K562 (cell line): ENCODE measurements at regions not wholly inside any gene's neighbourhood (a gene's known extent, or its start where the extent isn't known, plus 50 kb on each side); places are given as distances from the start of the nearest gene placed in this dataset.

Source experiments
- ATAC-seq: fragments of 200-7000 bp; cut with Tn5 transposase; 3 replicates; pipeline ENCODE4 v1.9.1; 2020; ENCODE audit warnings: moderate library complexity
- BruUV-seq: library from RNA; stranded (reverse); fragments of 400-500 nt; replicated peaks from 2 replicates; lab custom pipeline; 2021; lab: Mats Ljungman, UMichigan
- CTCF ChIA-PET: fragments of 300-600 bp; formaldehyde crosslinking; extraction: SDS; loops from one replicate; lab custom pipeline; 2021; ENCODE audit warnings: low intra/inter-chr PET ratio; lab: Yijun Ruan, JAX
- POLR2A ChIA-PET: fragments of 300-600, 350-650 bp; sonication (Branson Sonifier 250); formaldehyde crosslinking; extraction: SDS; loops from one replicate; lab custom pipeline; 2021; ENCODE audit warnings: antibody characterized with exemption, inconsistent platforms; lab: Yijun Ruan, JAX
- DNase-seq, 4 experiments: peaks; one replicate each; pipeline versions ENCODE4 v3.0.0 to v3.0.0-alpha.2; 2011 to 2018; ENCODE audit warnings: low spot score in 3 of 4, mixed read lengths in 3 of 4; ENCODE audit errors: extremely low read depth in 1 of 4
- FAIRE-seq: peaks from 2 replicates; lab custom pipeline; 2011; peaks lifted over from hg19 to GRCh38; lab: Jason Lieb, UNC
- H2AFZ ChIP-seq: 2 replicates; pipeline ENCODE4 v1.6.0; 2011; ENCODE audit warnings: low read depth, low read length, control low read depth, inconsistent platforms
- H3K27ac ChIP-seq: fragments of 200-600 bp; 3 replicates; pipeline ENCODE4 v1.8.0; 2011; ENCODE audit warnings: low read depth, mild to moderate bottlenecking, control low read depth, inconsistent platforms, low read length, moderate library complexity, mixed read lengths; ENCODE audit errors: extremely low read depth
- H3K27me3 ChIP-seq, 2 experiments: fragments of 300-600 bp in 1 of 2; 2 replicates in 1 of 2; 3 replicates in 1 of 2; pipeline versions ENCODE4 v1.6.0 to v1.8.0; 2011; ENCODE audit warnings: inconsistent platforms in 2 of 2, low read length in 2 of 2, mild to moderate bottlenecking in 1 of 2, mixed read lengths in 1 of 2, moderate library complexity in 1 of 2; ENCODE audit not compliant: control insufficient read depth in 2 of 2, insufficient read depth in 2 of 2
- H3K36me3 ChIP-seq: fragments of 300-600 bp; 3 replicates; pipeline ENCODE4 v1.8.0; 2011; ENCODE audit warnings: mild to moderate bottlenecking, low read length, inconsistent platforms; ENCODE audit not compliant: control insufficient read depth, insufficient read depth
- H3K4me1 ChIP-seq, 2 experiments: fragments of 200-600 bp in 1 of 2; replicated peaks in 1 of 2; 2 replicates in 1 of 2; 3 replicates in 1 of 2; pipeline versions ENCODE4 v1.5.1 to v1.8.0; 2011; ENCODE audit warnings: inconsistent platforms in 2 of 2, low read length in 2 of 2, mild to moderate bottlenecking in 1 of 2, mixed read lengths in 1 of 2, moderate library complexity in 1 of 2; ENCODE audit not compliant: control insufficient read depth in 2 of 2, insufficient read depth in 2 of 2
- H3K4me2 ChIP-seq: 2 replicates; pipeline ENCODE4 v1.6.1; 2011; ENCODE audit warnings: low read length, control low read depth, inconsistent platforms, mixed read lengths; ENCODE audit not compliant: insufficient read depth
- H3K4me3 ChIP-seq: fragments of 200-600 bp; sonication (generic), shearing (Covaris generic); 2 replicates; pipeline ENCODE4 v1.5.1; 2016; ENCODE audit warnings: control low read depth, inconsistent platforms
- H3K79me2 ChIP-seq: fragments of 200-600 bp; 3 replicates; pipeline ENCODE4 v1.8.0; 2011; ENCODE audit warnings: low read length, inconsistent platforms; ENCODE audit not compliant: control insufficient read depth, insufficient read depth
- H3K9ac ChIP-seq, 2 experiments: 2 replicates each; pipeline versions ENCODE4 v1.6.0 to v1.6.1; 2011; ENCODE audit warnings: low read depth in 2 of 2, low read length in 2 of 2, control low read depth in 1 of 2, inconsistent platforms in 1 of 2, mild to moderate bottlenecking in 1 of 2, mixed read lengths in 1 of 2; ENCODE audit not compliant: insufficient read depth in 1 of 2
- H3K9me1 ChIP-seq: one replicate; pipeline ENCODE4 v1.6.0; 2011; ENCODE audit warnings: inconsistent platforms, mild to moderate bottlenecking, low read length, moderate library complexity; ENCODE audit not compliant: control insufficient read depth, insufficient read depth
- H3K9me3 ChIP-seq: replicated peaks from 2 replicates; pipeline ENCODE4 v1.5.1; 2011; ENCODE audit warnings: low read depth, low read length, inconsistent platforms; ENCODE audit not compliant: control insufficient read depth, insufficient read depth
- H4K20me1 ChIP-seq: replicated peaks from 2 replicates; pipeline ENCODE4 v1.6.1; 2011; ENCODE audit warnings: low read length, inconsistent platforms, mixed read lengths; ENCODE audit not compliant: control insufficient read depth, insufficient read depth
- MAZ ChIP-seq, 2 experiments: fragments of 450-650 bp in 1 of 2; sonication (generic) in 1 of 2; formaldehyde crosslinking; IDR thresholded peaks in 1 of 2; conservative IDR thresholded peaks in 1 of 2; 2 replicates each; pipeline versions ENCODE4 v1.4.0 to v1.5.0; 2020; ENCODE audit warnings: mild to moderate bottlenecking in 1 of 2, missing genetic modification reagents in 1 of 2
- MLX ChIP-seq, 2 experiments: fragments of 450-650 bp in 1 of 2; sonication (generic) in 1 of 2; formaldehyde crosslinking; conservative IDR thresholded peaks; 2 replicates each; pipeline versions ENCODE4 v1.4.0 to v1.8.1; 2020 to 2022; ENCODE audit warnings: mild to moderate bottlenecking in 1 of 2, missing genetic modification reagents in 1 of 2
- NR0B1 ChIP-seq: fragments of 450-650 bp; IDR thresholded peaks from one replicate; pipeline ENCODE4 v1.6.1; 2018; ENCODE audit warnings: mild to moderate bottlenecking, moderate library complexity; ENCODE audit not compliant: partially characterized antibody
- SPI1 ChIP-seq: IDR thresholded peaks from 2 replicates; pipeline ENCODE4 v1.6.1; 2011; ENCODE audit warnings: low read depth, low read length, control low read depth, borderline replicate concordance
- SRF ChIP-seq, 2 experiments: fragments of 250-450, 450-650 bp in 1 of 2; sonication (Bioruptor Pico) in 1 of 2; sonication (generic) in 1 of 2; formaldehyde crosslinking; IDR thresholded peaks; 2 replicates each; pipeline versions ENCODE4 v1.5.0 to v1.5.1; 2020 to 2022; ENCODE audit warnings: mild to moderate bottlenecking in 1 of 2, missing genetic modification reagents in 1 of 2
- ZNF239 ChIP-seq: fragments of 250-450 bp; sonication (Bioruptor Pico); IDR thresholded peaks from 2 replicates; pipeline ENCODE4 v1.4.0; 2020; ENCODE audit warnings: mild to moderate bottlenecking
- WGBS: fragments of 100-300 bp; shearing (Covaris generic); methylation state at CpG from one replicate; pipeline ENCODE4 v1.1.6; 2016; ENCODE audit warnings: low coverage, mixed read lengths; ENCODE audit not compliant: insufficient coverage; ENCODE audit errors: missing lambda C conversion rate; 5-methylcytosine and 5-hydroxymethylcytosine counted together
- in situ Hi-C: fragments of 300-500 bp; cut with MboI; formaldehyde crosslinking; loops from 4 replicates; pipeline ENCODE4 v1.15.0; 2018; ENCODE audit warnings: inconsistent platforms, mixed read lengths
- intact Hi-C: fragments of 100-400 bp; cut with micrococcal nuclease; formaldehyde crosslinking; loops from 2 replicates; pipeline ENCODE4 v1.14.2; 2022

DNA sequence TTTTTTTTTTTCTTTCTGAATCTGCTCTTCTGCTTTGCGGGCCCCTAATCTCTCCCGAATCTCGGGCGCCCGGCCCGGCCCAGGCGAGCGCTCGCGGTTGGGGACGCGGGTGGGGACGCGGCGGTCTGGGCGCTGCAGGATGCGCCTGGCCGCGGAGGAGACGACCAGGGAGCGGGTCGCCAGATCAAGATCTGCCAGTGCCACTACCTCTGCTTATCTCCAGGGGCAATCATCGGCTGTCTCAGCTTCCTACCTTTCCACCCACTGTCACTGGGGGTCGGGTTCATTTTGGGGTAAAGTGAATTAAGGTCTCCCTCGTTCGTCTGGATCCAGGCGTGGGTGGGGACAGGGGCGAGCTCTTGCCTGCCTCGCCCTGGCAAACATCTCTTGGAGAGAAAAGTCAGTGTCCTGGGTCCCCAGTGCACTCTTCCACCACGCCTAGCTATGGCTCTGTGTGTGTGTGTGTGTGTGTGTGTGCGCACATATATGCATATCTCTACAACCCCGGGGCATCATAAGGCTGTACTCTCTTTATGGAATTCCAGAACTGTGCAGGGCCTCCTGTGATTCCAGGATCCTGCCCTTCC, 422.3 kb downstream of the VRK1 start:
- no peak overlapping the region for H3K27ac ChIP-seq
- no peak overlapping the region for H3K4me3 ChIP-seq
- H3K9me3 ChIP-seq = no peaks in the 10 kb centered on the region
- H3K9ac ChIP-seq = no peak overlapping the region
- FAIRE-seq (no peak), ATAC-seq (no peak), DNase-seq (no peak)
- WGBS = 6% methylated on average over 10 of the region's 32 CpGs
- no peaks in the 10 kb centered on the region for H3K79me2 ChIP-seq
- H2AFZ ChIP-seq = no peak overlapping the region
- no peaks in the 10 kb centered on the region for H3K36me3 ChIP-seq
- intact Hi-C loops (no loop called here), in situ Hi-C loops (no loop called here)
- ChIA-PET CTCF (interaction anchor here (0.7 kb wide), 1 partner anchor 15 kb away, joined by 3 read pairs; no protein-coding TSS in a partner anchor), POLR2A (no interaction called here)
- no peaks in the 10 kb centered on the region for H4K20me1 ChIP-seq
- no peak overlapping the region for H3K4me2 ChIP-seq
- no TSS peak for BruUV-seq
- peaks cover 0 to 11% of the 10 kb centered on the region in 2 experiments; a peak in 2 of 5 replicates for H3K4me1 ChIP-seq
- no peaks in the 10 kb centered on the region for H3K9me1 ChIP-seq
- no peaks in the 10 kb centered on the region; a peak in 1 of 5 replicates for H3K27me3 ChIP-seq
- TF ChIP-seq NR0B1 = no peak

- Histone ChIP-seq H3K79me2 (no peaks in the 10 kb centered on the region), H3K4me3 (no peak overlapping the region), H3K27me3 (no peaks in the 10 kb centered on the region; a peak in 1 of 5 replicates), H4K20me1 (no peaks in the 10 kb centered on the region), H3K4me2 (no peak overlapping the region), H3K27ac (no peak overlapping the region), H3K9me3 (no peaks in the 10 kb centered on the region), H2AFZ (no peak overlapping the region), H3K36me3 (no peaks in the 10 kb centered on the region), H3K4me1 (peaks cover 0 to 11% of the 10 kb centered on the region in 2 experiments; a peak in 2 of 5 replicates), H3K9ac (no peak overlapping the region), H3K9me1 (no peaks in the 10 kb centered on the region)
- intact Hi-C loops (no loop called here), in situ Hi-C loops (no loop called here)
- FAIRE-seq (no peak), DNase-seq (no peak), ATAC-seq (no peak)
- WGBS = 3% methylated on average over 10 of the region's 11 CpGs
- ChIA-PET CTCF (no interaction called here), POLR2A (no interaction called here)
- BruUV-seq = no TSS peak
- no peak for TF ChIP-seq SRF (CRISPR knock-in tag; IDR thresholded peaks at IDR 0.05)
- no peak for TF ChIP-seq MAZ (CRISPR knock-in tag; conservative IDR thresholded peaks at IDR 0.05 in 1 of 2, IDR thresholded peaks at IDR 0.05 in 1 of 2)
- no peak for TF ChIP-seq ZNF239
- no peak for TF ChIP-seq MLX (CRISPR knock-in tag; conservative IDR thresholded peaks at IDR 0.05)
- TF ChIP-seq SPI1 = no peak
Measured at GRCh38 chr14:97221572-97222285, 424.5 kb downstream of the VRK1 start.
